HG03558 (cell line): ENCODE measurements at regions not wholly inside any gene's neighbourhood (a gene's known extent, or its start where the extent isn't known, plus 50 kb on each side); places are given as distances from the start of the nearest gene placed in this dataset.

Experiments used
- ATAC-seq: cut with Tn5 transposase; IDR thresholded peaks from one replicate; pipeline ENCODE4 v1.9.1; 2021; ENCODE audit warnings: moderate number of reproducible peaks; ENCODE audit not compliant: unreplicated experiment; ENCODE audit errors: extremely low read depth

DNA sequence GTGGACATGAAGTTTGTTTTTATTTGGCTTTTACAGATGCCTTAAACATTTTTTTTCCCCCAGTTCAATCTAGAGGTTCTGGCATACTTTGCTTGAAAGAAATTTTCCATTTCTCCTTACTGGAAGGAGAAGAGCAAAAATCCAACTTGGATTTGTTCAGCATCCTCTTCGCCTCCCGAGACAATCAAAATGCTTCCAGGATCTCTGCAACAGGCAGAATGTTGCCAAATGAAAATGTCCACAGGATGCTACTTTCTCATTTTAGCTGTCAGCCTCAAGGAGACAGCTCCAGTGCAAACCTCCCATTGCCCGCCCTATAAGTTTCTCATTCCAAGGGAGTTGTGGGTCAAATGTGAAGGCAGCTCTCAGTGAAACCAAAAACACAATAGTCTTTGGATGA, 1972.1 kb downstream of the MAT2B start:
- no peak for ATAC-seq

DNA sequence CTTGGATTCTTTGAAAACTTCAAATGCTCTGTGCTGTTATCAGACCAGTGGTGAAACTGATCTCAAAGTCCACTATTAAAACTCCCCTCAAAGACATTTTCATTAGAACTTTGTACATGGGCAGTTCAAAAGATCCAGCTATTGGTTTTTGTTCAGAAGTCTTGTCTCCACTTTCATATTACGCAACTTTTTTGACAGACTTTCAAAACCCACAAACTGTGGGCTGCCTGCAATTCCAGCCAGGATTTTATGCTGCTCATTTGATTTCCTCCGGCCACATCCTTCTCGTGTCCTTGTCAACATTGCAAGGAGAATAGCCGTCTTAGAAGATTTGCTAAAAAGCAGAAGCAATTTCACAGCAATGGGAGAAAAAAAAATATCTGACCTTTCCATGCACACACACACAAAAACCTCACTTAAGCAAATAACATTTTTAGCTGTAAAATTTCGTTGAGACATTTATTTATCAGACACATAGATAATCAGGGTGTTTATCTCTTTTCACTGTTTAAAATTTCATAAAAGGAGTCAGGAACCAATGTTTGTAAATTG, 1990.5 kb downstream of the MAT2B start:
- ATAC-seq, result no peak

DNA sequence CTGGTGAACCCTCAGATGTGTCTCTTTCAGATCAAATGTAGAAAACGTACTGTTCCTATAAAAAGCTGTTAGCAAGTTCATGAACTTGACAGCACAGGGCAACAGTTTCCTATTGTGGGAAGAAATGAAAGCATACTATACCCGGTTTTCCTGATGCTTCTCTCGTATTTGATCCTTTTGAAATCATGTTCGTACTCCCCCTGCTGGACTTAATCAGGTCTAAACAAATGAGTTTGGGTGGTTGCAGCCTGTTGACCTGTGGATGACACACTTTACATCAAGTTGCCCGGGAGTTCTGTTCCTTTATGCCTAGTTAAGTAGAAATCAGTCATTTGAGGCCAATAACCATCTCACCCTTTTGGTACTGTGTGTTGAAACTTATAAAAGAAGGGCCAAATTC, 1992.3 kb downstream of the MAT2B start:
- no peak for ATAC-seq

DNA sequence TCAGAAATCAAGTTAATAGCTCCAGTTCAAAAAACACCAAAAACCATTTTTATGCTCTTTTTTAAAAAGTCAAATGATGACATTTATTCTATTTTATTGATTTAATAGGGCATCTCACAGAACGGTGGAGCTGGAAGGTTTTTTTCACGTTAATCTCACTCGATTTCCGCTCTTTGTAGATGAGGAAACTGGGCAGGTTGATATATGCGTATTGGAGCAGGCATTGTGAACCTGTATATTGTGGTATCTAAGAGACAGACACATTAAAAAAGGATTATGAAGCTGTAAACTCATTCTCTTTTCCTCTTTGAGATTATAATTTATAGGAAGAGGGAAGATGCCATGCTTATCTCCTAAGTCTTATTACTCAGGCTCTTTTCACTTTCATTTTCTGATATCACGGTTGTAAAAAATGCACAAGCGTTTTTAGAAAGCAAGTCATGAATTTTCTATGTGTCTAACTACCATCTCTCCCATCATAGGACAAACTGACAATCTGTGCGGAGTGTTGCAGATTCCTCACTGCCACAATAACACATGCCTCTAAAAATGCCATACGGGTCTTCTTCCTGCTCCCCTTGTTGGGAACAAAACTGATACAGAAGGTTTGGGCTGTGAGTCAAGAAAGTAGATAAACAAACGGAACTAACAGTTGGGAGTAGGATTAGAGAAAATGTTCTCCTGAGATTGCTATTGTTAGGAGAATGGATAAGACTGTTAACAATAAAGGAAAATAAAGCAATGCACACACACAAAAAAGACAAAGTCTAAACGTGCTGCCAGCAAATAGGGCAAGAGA, 1997.7 kb downstream of the MAT2B start:
- ATAC-seq, result no peak

DNA sequence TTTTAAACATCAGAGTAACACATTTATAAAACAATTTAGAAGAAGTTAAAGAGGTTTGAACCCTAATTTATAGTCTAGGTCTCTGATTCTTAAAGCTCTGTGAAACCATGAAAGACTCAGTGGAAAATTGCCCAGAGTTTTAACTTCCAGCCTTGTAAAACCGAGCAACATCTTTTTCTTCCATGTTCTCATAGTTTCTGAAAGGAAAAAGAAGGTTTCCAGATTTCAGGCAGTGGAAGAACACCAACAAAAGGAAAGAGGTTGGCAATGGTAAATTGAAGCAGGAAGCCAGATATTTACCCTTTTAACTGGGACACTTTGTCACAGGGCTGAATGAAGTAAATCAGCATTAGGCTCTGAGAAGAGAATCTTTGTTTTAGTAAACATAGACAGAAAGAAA, 1999.3 kb downstream of the MAT2B start:
- ATAC-seq, result no peak

DNA sequence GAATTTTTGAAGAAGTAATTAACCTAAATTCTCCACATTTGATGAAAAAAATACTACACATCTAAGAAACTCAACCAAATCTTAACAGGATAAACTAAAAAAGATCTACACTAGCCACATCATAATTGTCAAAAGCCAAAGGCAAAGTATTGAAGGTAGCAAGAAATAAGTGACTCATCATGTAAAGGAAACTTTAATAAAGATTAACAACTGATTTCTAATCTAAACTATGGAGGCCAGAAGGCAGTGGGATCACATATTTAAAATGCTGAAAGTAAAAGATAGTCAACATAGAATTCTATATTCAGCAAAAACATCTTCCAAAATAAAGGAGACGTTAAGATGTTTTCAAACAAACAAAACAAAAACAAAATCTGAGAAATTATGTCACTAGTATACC, 2002.9 kb downstream of the MAT2B start:
- no peak for ATAC-seq

DNA sequence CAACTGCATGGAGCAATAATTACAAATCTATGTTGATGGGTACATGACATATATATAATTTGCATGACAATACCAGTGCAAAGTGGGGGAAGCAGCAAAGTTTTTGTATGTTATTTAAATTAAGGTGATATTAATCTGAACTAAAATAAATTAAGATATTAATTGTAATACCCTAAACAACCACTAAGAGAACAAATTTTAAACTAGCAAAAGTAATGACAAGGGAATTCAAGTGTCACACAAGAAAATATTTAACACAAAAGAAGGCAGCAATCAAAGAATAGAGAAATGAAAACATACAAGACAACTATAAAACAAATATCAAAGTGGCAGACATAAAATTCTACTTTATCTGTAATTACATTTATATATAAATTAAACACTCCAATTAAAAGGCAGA, 2003.4 kb downstream of the MAT2B start:
- no peak for ATAC-seq

DNA sequence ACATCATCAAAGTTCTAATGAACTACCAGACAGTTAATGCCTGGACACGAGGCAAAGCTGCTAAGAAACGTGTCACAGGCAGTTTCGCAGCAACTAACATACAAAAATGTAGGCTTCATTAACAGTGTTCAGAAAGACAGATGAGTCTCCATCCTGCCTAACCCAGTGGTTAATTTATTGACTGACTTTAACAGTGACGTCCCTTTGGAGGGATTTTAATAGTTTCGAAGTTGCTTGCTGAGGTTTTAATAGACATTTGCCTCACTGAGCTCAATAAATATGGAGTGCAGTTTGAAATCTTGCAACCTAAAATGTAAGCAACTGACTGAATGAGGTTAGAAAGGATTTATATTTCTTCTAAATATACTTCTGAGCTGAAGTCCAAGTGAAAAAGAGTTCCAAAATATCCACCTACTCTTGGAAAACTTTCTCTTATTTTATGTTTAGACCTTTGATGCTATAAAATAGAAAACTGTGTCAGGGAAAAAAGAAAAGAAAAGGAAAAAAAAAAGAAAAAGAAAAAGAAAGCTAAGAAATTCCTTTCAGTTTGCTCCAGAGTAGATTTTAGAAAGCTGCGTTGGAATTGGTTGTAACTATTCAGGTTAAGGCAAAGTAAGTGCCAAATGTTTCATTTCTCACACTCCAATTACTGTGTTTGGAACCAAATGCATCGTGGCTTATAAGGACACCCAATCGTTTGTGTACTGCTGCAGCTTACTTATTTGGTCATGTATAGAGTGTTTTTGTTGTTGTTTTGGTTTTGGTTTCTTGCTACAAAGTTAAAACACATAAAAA, 2016.6 kb downstream of the MAT2B start:
- no peak for ATAC-seq

DNA sequence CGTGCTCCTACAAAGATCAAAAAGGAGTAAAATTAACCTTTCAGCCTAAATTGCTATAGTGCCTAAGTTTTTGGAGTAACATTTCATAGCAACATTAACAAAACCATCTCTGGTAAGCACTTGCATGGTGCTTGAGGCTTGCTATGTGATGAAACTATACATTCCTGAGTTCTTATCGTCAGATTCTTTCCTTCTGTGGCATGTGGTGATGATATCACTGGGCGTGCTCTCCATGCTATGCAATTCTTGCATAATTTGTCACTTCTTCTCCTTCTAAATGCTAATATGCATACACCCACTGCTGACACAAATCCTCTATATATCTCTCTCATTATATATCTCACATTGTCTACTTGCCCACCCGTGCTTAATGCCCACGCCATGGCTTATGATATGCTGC, 2019.9 kb downstream of the MAT2B start:
- ATAC-seq, result no peak

DNA sequence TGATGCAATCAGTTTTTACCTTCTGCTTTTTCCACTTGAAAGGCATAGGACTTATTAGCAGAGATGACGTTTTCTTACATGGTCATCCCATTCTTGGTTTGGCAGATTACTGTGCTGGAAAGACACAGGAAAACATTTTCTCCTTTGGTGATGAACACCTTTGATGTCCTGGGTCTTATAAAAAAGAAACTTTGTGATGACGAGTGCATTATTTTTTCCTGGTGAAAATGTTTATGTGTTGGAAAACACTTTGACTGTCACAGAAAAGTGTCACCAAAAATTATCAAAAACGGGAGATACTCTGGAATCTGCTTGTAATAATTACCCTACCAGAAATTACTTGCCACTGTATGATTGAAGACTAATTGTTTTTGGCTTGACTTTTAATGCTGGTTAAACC, 2020.9 kb downstream of the MAT2B start:
- ATAC-seq, result no peak

DNA sequence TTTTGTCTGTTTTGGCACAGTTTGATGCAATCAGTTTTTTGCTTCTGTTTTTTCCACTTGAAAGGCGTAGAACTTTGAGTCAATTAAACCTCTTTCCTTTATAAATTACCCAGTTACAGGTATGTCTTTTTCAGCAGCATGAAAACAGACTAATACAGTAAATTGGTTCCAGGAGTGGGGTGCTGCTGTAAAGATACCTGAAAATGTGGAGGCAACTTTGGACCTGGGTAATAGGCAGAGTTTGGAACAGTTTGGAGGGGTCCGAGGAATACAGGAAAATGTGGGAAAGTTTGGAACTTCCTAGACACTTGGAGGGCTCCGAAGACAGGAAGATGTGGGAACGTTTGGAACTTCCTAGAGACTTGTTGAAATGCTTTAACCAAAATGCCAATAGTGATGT, 2022.2 kb downstream of the MAT2B start:
- no peak for ATAC-seq

DNA sequence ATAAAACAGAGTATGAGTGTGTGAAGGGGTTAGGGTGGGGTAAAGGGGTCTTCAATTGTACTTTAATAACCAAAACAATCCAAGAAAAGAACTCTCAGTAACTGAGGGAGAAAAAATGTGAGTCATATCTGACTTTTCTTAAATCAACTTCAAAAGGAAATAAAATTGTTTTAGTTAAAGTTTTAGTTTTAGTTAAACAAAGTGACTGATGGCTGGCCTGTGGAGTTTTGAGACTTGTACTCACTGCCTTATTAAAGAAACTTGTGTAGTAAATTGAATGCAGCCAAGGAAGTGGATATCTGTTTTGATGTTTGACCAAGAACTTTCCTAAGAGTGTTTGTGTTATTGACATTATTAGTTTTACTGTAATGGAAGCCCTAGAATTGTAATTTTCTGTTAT, 2032.6 kb downstream of the MAT2B start:
- no peak for ATAC-seq

DNA sequence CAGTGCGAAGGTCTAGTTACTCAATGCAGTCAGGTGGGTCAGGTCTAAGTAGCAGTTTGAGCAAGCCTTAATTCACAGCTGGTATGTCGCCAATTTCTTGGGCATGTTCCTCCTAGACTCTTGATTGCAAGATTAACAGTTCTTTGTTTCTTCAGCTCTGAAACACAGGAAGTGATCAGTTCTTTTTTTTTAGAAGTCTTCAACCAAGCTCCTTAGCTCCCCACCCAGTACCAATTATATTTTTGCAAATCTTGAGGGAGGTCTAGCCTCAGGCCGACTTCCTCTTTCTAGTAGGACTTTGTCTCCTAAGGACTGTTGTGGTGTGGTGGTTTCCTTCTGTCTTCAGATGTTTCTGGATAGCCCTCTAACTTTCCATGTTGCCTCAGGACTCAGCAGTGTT, 2054.2 kb downstream of the MAT2B start:
- ATAC-seq, result no peak

DNA sequence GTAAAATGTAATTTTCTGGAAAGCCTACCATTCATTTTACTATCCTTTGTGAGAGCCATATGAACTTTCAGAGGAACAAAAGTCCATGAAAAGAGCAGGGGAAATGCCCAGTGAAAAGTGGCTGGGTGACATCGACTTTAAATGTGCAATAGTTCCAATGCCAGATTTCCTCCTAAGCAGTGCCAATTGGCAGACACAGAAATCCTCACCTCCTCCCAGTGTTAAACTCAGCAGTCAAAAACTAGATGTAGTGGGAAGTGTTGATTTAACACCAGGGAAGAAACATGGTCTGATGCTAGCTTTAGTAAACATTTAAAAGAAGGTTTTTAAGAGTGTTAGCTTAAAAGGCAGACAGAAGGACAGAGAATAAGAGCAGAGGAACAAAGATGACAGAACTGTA, 2055.2 kb downstream of the MAT2B start:
- no peak for ATAC-seq

DNA sequence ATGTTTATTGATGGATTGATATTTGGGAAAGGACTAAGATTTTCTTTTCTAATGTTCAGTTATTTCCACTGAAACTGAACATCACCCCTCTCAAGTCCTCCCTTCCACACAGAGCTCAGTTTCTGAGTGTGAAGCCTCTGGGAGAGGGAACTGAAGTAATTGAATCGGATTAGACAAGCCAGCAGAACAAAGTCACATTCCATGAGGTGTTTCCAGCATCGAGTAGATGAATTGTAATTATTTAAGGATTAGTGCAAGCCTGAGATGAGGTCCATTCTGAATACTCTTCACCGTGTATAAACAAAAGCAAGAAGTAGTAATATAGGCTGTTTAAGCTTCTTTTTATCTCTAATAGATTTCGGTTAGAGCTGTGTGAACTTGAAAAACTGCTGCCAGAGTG, 2060.5 kb downstream of the MAT2B start:
- no peak for ATAC-seq

DNA sequence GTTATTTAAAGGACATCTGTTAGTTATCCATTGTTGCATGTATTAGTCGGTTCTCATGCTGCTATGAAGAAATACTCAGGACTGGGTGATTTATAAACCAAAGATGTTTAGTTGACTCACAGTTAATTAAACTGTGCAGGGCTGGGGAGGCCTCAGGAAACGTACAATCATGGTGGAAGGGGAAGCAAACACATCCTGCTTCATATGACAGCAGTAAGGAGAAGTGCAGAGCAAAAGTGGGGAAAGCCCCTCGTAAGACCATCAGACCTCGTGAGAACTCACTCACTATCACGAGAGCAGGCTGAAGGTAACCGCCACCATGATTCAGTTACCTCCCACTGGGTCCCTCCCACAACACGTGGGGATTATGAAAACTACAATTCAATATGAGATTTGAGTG, 2064.1 kb downstream of the MAT2B start:
- no peak for ATAC-seq

DNA sequence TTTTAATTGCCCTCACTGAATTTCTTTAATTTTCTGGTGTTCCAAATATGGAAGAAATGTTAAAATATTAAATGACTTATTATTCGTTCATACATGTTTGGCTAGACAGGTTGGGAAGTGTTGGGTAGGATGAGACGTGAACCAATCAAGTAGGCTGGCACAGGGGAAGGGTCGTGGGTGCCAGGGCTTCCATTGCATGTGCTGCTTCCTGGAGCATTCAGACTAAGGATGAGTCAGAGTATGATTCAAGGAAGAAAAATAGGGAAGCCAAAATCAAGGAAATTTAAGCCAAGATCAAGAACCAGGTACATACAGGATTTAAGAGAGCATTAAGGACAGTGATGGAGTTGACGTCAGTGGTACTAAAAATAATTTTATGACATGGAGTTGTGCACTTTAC, 2068.0 kb downstream of the MAT2B start:
- no peak for ATAC-seq

DNA sequence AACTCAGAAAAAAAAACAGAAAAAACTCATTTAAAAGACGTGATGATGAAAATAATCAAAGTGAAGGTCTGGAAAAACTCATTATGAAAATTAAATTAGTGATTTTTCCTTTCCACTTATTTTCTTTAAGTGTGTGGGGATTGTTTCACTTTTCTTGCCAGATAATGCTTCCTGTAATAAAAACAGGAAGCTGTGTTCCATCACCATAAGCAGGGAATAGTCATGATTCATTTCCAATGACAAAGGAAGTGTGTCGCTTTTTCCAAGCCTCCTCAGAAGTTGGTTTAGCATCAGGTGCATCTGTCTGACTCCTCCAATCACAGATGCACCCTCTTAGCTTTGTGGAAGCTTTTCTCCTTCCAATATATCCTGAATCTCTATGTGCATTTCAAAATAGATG, 2068.7 kb downstream of the MAT2B start:
- no peak for ATAC-seq

DNA sequence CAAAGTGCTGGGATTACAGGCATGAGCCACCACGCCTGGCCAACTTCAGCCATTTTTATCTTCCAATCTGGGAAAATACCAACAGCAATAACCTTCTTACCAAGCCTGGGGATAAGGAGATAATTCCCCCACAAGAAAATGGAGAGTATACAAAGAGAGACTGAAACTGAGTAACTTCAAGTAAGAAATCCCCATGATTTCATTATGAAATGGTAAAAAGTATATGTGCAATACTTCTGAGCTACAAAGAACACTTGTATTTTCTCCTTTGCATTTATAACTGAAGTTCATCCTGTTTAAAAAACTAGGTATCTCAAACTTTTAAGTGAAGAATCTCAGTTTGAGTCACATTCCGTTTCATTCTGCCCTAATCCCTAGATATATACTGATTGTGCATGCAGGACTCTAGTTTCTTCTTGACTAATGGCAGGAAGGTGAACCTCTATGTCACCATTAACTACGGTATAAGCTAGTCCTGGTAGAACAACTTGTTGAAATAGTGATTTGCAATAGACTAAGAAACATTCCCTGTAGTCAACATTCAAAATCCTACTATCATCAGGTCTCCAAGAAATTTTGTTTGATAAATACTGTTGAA, 2071.4 kb downstream of the MAT2B start:
- no peak for ATAC-seq

DNA sequence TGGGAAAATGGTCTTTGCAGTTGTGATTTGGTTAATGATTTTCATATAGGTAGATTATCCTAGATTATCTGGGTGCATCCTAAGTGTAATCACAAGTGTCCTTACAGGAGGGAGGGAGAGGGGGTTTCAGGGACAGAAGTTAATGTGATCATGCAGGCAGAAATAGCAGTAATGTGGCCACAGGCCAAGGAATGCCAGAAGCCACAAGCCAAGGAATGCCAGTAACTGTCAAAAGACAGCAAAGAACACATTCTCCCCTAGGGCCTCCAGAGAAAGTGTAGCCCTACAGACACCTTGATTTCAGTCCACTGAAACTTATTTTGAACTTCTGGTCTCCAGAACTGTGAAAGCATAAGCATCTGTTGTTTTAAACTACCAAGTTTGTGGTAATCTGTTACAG, 2074.5 kb downstream of the MAT2B start:
- no peak for ATAC-seq

DNA sequence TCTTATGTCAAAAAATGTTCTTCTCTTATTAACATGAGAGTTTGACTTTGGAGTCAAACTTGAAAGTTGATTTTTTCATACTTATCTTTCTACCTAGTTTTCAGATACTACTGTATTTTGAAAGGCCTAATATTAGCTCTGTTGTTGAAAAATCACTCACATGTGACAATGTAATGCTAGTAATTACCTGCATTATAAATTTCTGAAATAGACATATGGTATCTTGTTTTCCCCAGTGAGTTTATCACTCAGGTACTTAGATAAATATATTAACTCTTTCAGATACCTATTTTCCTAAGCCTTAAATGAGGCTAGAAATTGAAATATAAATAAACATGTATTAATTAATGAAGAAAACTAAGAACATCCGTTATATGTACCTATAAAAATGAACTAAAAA, 2089.3 kb downstream of the MAT2B start:
- no peak for ATAC-seq
